Chondrocyte (in vitro differentiated cells): ENCODE measurements at regions not wholly inside any gene's neighbourhood (a gene's known extent, or its start where the extent isn't known, plus 50 kb on each side); places are given as distances from the start of the nearest gene placed in this dataset.

ENCODE experiments used
- DNase-seq: peaks from one replicate; pipeline ENCODE4 v3.0.0; 2021; ENCODE audit warnings: mixed read lengths, low spot score
- H3K27ac Mint-ChIP-seq: one replicate; pipeline ENCODE4 v1.8.0; 2021; ENCODE audit warnings: mild to moderate bottlenecking, moderate library complexity, mixed read lengths; ENCODE audit not compliant: unreplicated experiment
- H3K27me3 Mint-ChIP-seq: 2 replicates; pipeline ENCODE4 v1.8.0; 2021; ENCODE audit warnings: low read depth, mixed read lengths
- H3K36me3 Mint-ChIP-seq: 2 replicates; pipeline ENCODE4 v1.8.0; 2021; ENCODE audit warnings: low read depth, mixed read lengths
- H3K4me1 Mint-ChIP-seq: 2 replicates; pipeline ENCODE4 v1.8.0; 2021; ENCODE audit warnings: low read depth, mild to moderate bottlenecking, mixed read lengths
- H3K4me3 Mint-ChIP-seq: one replicate; pipeline ENCODE4 v1.8.0; 2021; ENCODE audit warnings: mild to moderate bottlenecking, moderate library complexity, mixed read lengths; ENCODE audit not compliant: unreplicated experiment
- H3K9me3 Mint-ChIP-seq: 2 replicates; pipeline ENCODE4 v1.8.0; 2021; ENCODE audit warnings: low read depth, mixed read lengths
- TF ChIP-seq, protein P1 (sequence below): fragments of 200-600 bp; sonication (generic); IDR thresholded peaks from 2 replicates; pipeline ENCODE4 v1.5.0; 2021; ENCODE audit warnings: antibody characterized with exemption, mild to moderate bottlenecking, moderate library complexity

DNA sequence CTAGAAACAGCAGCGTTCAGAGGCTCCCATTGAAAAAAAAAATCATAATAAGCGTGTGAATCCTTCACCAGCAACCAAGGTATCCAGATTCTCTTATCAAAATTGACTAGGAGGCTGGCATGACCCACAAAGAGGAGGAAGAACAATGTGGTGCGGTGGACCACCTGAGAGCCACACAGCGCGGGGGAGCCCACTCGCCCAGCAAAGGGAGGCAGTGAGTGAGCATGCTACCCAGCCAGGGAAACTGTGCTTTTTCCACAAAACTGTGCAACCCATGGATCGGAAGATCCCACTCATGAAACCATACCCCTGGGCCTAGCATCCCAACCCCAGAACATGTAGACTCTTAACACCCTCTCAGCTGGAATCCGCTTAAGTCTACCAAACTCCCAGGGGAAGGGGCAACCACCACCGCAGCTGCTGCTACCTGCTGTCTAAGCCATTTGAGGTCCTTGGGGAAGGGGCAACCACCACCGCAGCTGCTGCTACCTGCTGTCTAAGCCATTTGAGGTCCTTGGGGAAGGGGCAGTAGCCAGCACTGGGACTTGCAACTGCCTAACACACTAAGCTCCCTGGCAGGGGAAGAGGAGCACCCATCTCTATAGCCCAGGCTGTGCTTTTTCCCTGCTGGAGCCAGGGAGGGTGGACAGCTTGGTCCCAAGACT is 102.8 kb upstream of the CLDN18 start:
- peaks cover 9% of the 10 kb centered on the region for H3K27me3 Mint-ChIP-seq
- DNase-seq, result no peak

DNA sequence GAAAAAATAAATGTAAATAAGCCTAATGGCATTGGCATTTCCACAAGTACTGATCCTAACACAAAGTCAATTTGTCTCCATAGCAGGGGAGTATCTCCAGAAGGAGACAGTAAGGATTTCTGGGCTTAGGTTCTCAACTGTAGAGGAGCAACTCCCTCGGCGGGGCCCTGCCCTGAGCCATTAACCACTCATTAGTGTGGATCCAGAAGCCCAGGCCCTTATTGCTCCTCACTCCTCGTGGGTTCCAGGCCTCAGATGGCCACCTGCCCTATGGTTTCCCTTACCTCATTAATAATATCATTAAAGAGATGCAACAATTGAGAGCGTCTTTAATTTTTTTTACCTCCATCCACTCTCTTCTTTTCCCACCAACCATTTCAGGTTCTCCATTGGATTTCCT is 85.3 kb upstream of the CLDN18 start:
- DNase-seq, result no peak

More for the DNA sequence above, 102.8 kb upstream of the CLDN18 start:
- H3K4me3 Mint-ChIP-seq, result no peak overlapping the region
- no peaks in the 10 kb centered on the region for H3K36me3 Mint-ChIP-seq
- peaks cover 21% of the 10 kb centered on the region for H3K9me3 Mint-ChIP-seq
- H3K27ac Mint-ChIP-seq, result no peak overlapping the region
- no peaks in the 10 kb centered on the region for H3K4me1 Mint-ChIP-seq
- TF ChIP-seq, protein P1, sequence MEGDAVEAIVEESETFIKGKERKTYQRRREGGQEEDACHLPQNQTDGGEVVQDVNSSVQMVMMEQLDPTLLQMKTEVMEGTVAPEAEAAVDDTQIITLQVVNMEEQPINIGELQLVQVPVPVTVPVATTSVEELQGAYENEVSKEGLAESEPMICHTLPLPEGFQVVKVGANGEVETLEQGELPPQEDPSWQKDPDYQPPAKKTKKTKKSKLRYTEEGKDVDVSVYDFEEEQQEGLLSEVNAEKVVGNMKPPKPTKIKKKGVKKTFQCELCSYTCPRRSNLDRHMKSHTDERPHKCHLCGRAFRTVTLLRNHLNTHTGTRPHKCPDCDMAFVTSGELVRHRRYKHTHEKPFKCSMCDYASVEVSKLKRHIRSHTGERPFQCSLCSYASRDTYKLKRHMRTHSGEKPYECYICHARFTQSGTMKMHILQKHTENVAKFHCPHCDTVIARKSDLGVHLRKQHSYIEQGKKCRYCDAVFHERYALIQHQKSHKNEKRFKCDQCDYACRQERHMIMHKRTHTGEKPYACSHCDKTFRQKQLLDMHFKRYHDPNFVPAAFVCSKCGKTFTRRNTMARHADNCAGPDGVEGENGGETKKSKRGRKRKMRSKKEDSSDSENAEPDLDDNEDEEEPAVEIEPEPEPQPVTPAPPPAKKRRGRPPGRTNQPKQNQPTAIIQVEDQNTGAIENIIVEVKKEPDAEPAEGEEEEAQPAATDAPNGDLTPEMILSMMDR, result no peak

DNA sequence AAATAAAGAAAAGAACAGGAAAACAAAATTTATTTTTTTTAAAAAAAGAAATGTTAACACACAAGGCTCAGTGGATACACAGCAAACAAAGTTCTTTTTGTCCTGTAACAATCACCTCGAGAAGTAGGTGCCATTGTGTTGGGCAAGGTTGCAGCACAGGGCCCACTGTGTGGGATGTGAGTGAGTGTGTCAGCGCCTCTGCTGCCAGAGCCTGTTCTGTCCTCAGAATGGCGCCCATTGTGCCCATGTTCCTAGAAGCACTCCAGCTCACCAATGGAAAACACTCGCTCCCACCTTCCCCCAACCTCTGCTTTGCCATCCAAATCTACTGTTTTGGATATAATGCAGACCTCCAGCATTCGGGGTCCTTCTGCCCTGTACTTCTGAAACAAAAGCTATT is 84.9 kb upstream of the CLDN18 start:
- no peak for DNase-seq
- Mint-ChIP-seq H3K36me3 (no peaks in the 10 kb centered on the region), H3K4me1 (no peaks in the 10 kb centered on the region), H3K4me3 (no peak overlapping the region), H3K9me3 (no peaks in the 10 kb centered on the region), H3K27me3 (peaks cover 18% of the 10 kb centered on the region), H3K27ac (no peak overlapping the region)
- TF ChIP-seq, protein P1, result no peak

More for the DNA sequence above, 85.3 kb upstream of the CLDN18 start:
- Mint-ChIP-seq H3K9me3 (no peaks in the 10 kb centered on the region), H3K36me3 (no peaks in the 10 kb centered on the region), H3K27me3 (peaks cover 21% of the 10 kb centered on the region), H3K4me3 (no peak overlapping the region), H3K4me1 (no peaks in the 10 kb centered on the region), H3K27ac (no peak overlapping the region)
- TF ChIP-seq, protein P1, result no peak

DNA sequence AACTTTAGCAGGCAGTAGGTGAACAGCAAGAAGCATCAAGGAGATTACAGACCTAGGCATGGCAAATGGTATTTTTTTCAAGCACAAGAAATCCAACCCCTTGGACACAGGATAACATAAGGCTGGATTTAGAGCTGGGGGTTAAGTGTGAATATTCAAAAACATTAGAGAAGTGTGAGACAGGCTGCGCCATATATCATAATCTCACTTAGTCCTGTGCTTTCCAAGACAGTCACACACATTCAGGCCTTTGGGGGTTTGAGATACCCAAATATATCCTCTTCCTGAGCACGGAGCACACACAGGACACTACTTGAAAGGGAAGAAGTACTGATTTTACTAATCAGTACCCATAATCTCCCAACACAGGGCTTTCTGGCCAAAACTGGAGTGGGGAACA is 83.0 kb upstream of the CLDN18 start:
- TF ChIP-seq, protein P1, result no peak
- no peaks in the 10 kb centered on the region for H3K9me3 Mint-ChIP-seq
- peaks cover 23% of the 10 kb centered on the region for H3K27me3 Mint-ChIP-seq
- no peaks in the 10 kb centered on the region for H3K4me1 Mint-ChIP-seq
- no peak overlapping the region for H3K4me3 Mint-ChIP-seq
- no peak for DNase-seq
- no peak overlapping the region for H3K27ac Mint-ChIP-seq
- no peaks in the 10 kb centered on the region for H3K36me3 Mint-ChIP-seq

DNA sequence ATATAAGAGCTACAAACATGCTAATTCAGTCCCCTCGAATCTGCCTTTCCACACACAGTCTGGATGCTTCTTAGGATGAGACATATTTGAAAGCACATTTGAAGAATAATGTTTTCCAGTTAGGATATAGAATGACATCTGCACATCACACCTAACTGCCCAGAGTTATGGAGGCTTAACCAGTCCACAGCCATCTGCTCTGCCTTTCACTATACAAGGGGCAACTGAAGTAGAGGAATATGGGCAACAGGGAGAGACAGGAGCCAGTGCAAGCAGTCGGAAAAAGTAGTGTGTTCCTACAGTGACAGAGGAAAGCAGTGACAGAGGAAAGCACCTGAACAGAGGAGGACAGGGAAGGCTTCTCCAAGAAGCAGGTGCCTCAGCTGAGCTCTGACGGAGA is 79.0 kb upstream of the CLDN18 start:
- Mint-ChIP-seq H3K4me3 (no peak overlapping the region), H3K36me3 (no peaks in the 10 kb centered on the region), H3K27me3 (peaks cover 27% of the 10 kb centered on the region), H3K27ac (no peak overlapping the region), H3K4me1 (no peaks in the 10 kb centered on the region), H3K9me3 (no peaks in the 10 kb centered on the region)
- no peak for DNase-seq
- TF ChIP-seq, protein P1, result no peak
